GM18861 (cell line): ENCODE measurements at regions not wholly inside any gene's neighbourhood (a gene's known extent, or its start where the extent isn't known, plus 50 kb on each side); places are given as distances from the start of the nearest gene placed in this dataset.
"Not testable (repeated sequence)": the region's sequence is repeated elsewhere in the genome, so short reads cannot be mapped to it uniquely, and the experiment has no call there.

ENCODE experiments used
- ATAC-seq: cut with Tn5 transposase; IDR thresholded peaks from one replicate; pipeline ENCODE4 v1.9.1; 2021; ENCODE audit not compliant: unreplicated experiment

DNA sequence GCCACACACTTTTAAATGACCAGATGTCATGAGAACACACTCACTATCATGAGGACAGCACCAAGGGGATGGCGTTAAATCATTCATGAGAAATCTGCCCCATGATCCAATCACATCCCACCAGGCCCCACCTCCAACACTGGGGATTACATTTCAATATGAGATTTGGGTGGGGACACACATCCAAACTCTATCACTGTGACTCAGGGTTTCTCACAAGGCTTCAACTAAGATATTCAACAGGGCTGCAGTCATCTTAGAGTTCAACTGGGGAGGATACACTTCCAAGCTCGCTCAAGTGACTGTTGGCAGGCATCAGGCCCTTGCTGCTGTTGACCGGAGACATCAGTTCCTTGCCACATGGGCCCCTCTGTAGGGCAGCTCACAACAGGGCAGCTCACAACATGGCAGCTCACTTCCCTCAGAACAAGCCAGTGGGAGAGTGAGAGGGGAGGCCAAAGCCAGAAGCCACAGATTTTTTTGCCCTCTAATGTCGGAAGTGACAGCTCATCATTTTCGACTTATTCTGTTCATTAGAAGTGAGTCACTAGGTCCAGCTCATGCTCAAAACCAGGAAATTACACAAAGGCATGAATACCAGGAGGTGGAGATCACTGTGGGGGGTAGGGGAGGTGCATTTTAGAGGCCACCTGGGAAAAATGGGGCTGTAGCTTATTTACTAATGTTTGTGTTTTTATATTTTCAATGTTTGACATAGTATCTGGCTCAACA is 50.8 kb upstream of the PTHLH start:
- ATAC-seq: no peak

DNA sequence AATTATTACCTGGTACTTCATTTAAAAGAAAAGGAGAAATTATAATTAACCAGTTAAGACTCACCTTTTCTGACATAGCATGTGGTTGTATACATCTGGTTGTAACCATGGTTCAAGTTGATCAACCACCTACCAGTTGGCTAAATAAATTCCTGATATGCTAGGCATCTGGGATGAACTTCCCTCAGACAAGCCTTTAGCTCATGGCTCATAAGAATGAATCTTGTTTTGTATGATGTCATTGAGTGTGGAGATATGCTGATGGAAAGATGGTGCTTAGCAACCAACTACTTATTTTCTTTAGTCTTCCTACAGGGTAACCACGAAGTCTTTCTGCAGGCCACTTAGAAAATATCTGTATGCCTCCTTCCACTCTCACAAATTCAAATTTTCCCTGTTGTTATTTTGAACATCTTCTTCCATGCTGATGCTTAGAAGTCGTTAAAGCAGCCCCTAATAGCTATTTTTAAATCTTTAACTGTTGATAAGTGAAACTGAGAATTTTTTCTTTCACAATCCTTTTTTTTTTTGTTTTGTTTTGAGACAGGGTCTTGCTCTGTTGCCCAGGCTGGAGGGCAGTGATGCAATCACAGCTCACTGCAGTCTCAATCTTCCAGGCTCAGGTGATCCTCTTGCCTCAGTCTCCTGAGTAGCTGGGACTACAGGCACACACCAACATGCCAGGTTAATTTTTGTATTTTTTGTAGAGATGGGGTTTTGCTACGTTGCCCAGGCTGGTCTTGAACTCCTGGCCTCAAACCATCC is 51.9 kb upstream of the PTHLH start:
- ATAC-seq: no peak

DNA sequence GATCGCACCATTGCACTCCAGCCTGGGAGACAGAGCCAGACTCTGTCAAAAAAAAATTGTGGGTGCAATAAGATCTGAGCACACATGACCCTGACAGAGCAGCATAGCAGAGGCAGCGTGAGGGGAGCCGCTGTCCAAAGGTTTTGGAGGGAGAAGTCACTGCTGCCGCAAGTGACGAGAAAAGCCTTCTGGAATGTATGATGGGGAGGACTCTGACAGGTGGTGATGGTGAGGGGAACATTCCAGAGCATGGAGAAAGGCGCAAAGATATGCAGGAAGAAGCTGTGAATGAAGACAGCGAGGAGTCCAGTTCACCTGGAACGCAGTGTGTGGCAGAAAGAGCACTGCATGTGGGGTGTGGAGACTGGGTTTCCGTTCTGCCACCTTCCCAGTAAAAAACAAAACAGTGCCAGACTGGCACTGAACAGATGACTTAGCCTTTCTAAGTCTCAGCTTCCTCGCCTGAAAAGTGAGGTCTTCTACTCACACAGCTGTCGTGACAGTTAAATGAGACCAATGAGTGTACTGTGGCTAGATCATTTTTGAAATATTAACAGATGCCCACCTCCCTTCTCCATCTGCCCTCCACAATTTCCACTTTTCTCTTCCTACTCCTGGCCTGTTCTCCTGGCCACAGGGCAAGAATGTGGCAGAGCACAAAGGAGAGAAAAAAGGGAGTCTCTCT is 53.4 kb upstream of the PTHLH start:
- ATAC-seq: no peak

DNA sequence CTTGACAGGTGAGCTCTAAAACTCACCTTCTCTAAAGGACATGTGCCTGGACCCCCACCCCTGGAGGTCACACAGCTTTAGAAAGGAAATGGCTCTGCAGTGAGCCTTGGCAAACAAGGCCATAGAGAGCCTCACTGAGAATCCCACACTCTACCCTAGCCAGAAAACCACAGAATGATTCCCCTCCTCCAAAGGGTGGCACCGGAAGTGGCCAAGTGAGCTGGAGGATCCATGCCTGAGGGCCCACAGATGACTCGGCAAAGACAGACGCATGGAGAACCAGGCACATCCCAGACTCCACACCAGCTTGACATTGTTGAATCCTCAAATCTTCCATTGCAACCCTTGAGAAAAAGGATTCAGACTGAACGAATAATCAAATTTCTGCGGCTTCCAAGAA is 54.2 kb upstream of the PTHLH start:
- ATAC-seq: no peak

DNA sequence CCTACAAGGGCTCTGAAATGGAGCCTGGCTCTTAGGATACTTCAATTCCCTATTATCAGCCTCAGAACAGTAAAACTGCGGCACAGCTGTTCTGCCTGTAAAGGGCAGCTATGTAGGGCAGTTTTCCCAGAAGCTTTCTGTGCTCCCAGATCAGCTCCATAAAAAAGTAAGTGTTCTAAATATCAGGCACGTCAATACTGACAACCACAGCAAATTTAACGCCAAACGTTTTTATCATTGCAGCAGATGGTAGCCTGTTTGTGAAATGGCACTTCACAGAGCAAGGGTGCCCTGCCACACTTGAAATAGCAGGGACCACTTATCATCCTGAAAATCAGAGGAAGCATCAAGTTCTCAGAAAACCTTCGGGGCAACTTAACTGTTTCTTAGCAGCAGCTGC is 54.8 kb upstream of the PTHLH start:
- no peak for ATAC-seq

DNA sequence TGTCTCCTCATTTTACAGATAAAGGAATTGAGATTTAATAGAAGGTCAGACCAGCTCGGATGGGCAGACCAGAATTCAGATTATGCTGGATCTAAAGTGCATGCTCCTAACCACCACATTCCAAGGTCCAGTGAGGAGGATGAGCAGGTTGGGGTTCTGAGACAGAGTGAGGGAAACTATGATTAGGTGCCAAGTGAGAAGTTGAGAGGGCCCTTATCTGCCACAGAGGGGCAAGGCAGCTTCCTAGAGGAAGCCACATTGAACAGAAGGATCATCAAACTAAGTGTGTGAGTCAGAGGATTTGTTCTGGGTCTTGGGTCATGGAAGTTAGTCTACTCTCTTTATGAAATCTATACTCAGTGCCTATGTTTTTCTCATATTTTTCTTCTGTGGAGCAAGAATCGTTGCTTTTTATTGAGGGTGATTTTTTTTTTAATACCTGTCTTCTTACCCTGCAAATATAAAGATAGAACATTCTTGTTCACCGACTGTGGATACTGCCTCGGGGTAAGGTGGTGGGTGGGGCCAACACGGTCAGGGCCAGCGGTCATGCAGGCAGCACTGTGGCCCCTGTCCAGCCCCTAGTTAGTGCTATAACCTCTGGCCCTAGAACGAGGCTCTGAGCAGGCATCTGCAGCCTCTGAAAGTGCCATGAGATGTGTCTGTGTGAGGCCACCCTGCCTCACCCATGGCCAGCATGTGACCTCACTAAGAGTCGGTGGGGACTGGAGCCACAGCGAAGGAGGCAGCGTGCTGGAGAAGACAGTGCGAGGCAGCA is 55.6 kb upstream of the PTHLH start:
- no peak for ATAC-seq

DNA sequence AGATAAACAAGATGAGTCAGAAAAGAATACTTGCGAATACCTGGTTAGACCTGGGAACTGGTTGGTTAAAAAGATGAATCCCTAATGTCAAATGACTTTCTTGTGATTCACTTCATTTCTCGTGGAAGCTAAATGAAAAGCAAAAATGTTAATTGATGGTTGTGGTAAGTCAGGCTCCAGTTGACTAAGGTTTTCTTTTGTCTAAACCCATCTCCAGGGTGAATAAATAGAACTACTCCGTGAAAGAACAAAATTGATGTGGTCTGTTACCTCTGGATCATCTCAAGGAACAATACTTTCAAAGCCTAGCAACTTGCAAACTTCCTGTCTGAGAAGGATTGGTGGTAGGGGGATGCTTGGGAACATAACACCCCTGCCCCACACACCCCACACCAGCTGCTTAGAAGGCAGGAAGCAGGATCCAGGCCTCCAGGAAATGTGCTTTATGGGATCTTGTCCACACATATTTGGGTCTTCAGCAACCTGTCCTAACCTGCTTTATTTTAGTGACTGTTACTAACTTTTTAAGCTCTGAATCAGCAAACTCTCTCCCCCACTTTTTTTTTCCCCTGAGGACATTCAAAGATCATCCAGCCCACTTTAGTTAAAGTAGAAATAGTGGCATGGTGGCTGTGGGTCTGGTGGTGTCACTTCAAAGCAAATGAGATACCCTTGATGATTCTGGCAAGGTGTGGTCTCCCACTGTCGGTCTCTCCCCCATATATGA is 60.4 kb upstream of the PTHLH start:
- ATAC-seq: no peak

DNA sequence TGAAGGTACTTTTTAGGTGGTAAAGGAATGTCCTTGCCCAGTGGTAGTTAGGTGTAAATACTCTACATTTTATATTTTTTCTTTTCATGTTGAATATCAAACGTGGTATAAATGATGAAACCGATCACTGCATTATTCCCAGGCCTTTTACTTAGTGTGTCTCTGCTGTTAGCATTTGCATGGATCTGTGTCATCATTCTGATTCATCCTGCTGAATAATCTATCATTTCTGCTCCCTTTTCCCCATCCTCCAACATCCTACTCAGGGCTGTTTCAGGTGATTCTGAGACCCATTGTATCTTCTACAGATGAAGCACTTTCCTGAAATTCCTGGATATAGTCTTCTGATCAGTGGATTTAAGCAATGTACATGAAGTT is 61.0 kb upstream of the PTHLH start:
- ATAC-seq: no peak

DNA sequence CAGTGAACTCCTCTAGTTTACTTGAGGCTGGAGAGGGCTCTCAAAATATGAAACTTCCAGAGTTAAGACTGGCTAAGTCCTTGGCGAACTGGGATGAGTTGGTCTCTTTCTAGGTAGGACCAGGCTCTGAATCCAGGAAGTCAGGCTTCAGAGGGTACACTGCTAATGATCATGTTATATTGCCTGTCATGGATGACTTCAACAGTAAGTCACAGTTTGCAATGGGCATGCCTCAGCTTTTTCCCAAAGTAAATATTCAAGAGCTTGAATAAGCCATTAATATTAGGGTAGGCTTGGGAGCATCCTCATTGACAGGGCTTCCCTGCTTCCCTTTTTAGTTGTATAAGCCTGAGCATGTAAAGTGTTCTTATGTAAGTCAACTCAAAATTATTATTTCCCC is 61.7 kb upstream of the PTHLH start:
- ATAC-seq: no peak

DNA sequence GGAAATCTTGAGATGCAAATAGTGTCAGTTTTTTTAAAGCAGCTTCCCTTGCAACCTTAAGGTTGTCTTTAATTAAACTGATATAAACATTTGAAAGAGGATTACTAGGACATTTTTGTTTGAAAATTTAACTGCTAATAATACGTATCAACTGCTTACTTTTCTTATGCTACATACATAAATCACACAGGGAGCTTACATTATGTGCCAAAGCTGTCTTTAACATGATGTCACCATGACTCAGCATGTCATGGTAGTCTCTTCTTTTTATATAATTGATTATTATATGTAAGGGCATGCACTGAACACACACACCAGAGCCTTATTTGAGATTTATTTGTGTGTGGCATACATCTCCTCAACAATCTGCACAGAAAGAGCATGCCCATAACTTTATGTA is 63.0 kb upstream of the PTHLH start:
- no peak for ATAC-seq

DNA sequence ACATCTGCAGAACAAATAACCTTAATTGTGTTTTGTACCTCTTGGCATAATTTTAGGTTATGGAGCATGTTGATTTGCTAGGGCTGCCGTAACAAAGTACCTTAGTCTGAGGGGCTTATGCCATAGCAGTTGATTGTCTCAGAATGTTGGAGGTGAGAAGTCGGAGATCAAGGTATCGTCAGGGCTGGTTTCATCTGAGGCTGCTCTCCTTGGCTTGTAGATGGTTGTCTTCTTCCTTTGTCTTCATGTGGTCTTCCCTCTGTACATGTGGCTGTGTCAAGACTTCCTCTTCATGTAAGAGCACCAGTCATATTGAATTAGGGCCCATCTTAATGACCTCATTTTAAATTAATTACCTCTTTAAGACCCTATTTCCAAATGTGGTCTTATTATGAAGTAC is 64.4 kb upstream of the PTHLH start:
- no peak for ATAC-seq

DNA sequence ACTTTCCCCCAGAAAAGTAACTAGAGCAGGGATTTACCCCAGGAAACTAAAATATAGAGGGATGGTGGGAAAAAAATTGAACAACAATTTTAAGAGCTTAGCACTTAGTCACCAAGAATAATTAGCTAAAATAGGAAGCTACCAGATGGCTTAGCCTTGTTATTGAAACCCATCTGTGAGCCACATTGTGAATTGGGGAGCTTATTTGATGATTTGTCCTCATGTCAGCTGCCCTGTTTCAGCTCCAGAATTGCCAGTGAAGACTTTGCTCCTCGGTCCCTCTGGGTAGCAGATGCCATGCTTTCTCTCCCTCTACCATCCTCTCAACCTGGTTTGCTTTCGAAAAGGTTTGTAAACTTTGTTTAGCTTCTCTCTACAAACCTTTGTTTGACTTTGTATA is 67.7 kb upstream of the PTHLH start:
- ATAC-seq: no peak

DNA sequence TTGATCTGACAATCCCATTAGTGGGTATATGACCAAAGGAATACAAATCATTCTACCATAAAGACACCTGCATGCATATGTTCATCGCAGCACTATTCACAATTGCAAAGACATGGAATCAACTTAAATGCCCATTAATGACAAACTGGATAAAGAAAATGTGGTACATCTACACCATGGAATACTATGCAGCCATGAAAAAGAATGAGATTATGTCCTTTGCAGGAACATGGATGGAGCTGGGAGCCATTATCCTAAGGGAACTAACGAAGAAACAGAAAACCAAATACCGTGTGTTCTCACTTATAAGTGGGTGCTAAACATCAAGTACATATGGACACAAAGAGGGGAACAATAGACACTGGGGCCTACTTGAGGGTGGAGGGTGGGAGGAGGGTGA is 74.1 kb upstream of the PTHLH start:
- not testable (repeated sequence) for ATAC-seq

DNA sequence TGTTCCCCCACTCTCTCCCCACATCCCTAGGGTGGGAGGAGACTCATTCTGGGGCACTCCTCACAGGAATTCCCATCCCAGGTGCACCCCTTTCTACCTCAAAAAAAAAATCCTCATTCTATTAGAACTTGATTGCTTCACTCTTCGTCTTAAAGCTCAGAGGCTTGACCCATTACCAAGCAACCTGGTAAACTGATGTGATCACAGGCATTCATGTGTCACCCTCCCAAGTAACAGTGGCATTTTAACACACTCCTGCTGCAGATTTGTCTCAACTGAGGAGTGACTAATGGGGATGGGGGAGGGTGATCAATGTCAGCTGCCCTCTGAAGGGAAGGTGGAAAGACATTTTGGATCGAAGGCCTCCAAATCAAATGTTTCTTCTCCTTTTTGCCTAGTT is 78.1 kb upstream of the PTHLH start:
- ATAC-seq: no peak

DNA sequence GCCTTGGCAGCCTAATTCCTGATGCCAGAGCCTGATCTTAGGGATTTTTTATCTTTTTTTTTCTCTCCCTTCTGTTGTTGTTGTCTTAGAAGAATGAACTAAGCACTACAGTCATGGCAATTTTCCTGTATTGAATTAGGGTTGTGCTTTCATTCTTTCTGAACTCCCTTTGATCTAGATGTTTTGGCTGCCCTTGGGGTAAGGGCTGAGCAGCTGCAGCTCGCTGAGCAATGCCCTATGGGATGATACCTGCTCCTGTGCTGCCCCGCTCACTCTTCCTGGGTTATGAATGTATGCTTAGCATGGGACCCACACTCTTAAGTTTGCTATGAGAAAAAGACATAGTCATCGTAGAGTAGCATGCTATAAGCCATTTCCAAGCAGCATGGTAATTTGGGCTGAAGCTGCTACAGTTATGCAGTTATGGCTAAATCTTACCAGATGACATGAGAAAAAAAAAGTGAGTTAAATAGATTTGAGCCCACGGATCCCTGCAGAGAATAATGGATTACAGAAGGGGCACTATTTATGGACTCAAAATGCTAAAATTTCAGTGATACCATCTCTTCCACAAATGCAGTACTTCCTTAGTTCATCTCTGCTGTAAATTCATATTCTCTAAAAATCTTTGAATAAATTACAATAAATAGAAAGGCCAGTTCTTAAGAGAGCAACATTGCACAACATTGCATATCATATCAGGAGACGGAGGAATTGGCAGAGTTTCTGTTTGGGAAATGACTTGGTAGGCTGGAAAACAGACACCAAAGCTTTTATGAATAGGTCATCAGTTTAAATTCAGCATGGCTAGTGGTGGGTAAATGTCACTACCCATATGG is 79.2 kb upstream of the PTHLH start:
- no peak for ATAC-seq

DNA sequence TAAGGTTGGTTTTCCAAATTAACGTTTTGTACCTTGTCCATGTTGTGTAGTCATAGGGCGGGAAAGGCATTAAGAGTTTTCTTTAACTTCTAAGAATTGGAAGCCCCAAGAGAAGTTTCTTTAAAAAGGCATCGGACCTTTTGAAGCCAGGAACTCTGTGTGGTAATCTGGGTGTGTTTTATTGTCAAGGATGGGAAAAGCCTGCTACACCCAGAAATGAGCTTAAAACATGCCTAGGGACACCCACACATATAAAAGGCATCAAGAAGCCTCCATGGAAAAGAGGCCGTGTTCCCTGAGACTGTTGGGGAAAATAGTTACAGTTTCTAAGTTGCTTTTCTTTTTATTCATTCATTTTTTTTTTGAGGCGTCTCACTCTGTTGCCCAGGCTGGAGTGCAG is 81.0 kb upstream of the PTHLH start:
- no peak for ATAC-seq

DNA sequence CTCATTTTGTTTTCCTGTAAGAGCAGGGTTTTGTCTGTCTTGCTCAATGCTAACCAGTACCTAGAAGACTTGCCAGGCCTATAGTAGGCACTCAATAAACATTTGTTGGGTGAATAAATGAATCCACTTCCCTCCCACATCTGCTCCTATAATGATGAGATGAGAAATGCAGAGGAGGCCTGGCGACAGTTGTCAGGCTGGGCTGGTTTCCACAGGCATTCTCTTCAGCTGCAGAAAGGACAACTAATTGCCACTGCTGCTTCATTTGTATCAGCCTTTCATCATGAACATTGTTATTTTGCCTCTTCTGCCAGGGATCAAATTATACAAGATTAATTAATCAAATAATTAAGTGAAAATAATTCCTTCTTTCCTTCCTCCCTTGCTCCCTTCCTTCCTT is 82.0 kb upstream of the PTHLH start:
- ATAC-seq: no peak

DNA sequence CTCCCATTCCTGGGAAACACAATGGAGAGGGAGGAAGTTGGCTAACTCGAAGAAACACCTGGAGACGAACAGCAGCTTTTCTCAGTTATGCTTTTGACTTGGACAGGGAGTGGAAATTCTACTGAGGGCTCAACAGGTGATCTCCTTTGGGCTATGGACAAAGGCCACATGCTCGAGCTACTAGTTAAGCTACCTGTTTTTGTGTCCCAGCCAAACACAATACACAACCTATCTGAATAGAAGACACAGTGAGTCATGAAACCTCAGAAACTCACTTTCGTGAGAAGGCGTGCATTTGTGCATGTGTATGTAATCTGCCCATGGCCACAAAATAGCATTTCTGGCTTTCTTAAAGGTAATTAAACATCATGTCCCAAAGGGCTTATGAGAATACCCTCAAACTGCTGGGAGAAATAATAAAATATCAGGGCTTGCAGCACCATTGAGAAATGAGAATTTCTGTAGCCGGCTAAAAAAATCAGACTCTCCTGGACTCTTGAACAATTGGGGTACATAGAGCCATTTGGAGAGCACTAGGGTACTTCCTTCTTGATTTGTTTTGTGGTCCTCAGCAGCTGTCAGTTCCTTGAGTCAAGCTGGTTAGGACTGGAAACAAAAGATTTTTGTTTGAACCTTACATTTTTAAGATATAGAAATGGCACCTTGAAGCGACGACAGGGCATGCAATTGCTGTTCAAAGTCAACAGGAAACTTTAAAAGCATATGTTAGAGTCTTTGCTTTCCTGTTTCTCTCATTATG is 85.5 kb upstream of the PTHLH start:
- ATAC-seq: no peak

DNA sequence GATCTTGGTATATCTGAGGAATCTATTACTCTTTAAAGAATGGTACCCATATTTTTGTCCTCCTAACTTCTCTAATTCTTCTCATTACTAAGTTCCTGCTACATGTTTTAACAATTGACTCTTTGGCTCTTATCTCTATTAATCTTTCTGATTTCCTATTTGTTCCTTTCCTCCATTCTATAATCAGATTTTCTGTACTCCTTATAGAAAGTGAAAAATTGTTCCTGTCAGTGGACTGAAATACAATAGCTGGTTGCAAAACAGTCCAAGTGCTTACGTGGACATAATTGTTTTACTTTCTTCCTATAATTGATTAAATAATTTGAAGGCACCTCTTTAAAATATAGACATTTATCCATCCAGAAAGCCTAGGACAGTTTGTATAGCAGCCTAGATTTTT is 86.7 kb upstream of the PTHLH start:
- no peak for ATAC-seq
